IPS-NIHi11 (cell line): ENCODE measurements at regions not wholly inside any gene's neighbourhood (a gene's known extent, or its start where the extent isn't known, plus 50 kb on each side); places are given as distances from the start of the nearest gene placed in this dataset.

ENCODE experiments used
- DNase-seq: peaks from one replicate; pipeline ENCODE4 v3.0.0; 2012; ENCODE audit warnings: mixed read lengths, low spot score

- DNase-seq = peak; percentile 89
Observed at GRCh38 chr11:133787379-133788141, 57.8 kb downstream of the SPATA19 start.

DNA sequence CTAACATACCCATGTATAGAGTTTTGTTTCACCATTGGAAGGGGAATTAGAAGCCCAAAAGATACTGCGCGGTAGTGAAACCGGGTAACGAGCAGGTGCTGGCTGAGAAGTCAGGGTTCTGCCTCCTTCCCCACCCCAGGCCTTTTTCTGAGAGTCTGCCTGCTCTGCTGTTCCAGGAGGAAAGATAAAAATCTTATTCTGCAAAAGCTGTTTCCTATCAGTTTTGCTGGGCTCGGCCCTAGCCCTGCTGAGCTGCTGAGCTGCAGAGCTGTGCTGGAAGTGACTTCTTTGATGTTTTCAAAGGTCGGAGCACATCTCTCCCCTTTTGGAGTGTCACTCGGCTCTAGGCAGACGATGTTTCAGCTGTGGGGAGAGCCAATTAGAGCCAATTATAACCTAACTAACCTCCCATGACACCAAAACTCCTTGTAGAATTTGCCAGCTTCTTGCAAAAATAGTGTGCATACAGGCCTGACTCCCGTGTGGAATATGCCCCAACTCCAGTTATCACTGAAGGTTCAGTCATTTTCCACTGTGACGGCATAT lies 59.4 kb downstream of the SPATA19 start:
- DNase-seq = no peak

GRCh38 chr11:133784359-133784758 lies 61.0 kb downstream of the SPATA19 start:
- no peak for DNase-seq

DNA sequence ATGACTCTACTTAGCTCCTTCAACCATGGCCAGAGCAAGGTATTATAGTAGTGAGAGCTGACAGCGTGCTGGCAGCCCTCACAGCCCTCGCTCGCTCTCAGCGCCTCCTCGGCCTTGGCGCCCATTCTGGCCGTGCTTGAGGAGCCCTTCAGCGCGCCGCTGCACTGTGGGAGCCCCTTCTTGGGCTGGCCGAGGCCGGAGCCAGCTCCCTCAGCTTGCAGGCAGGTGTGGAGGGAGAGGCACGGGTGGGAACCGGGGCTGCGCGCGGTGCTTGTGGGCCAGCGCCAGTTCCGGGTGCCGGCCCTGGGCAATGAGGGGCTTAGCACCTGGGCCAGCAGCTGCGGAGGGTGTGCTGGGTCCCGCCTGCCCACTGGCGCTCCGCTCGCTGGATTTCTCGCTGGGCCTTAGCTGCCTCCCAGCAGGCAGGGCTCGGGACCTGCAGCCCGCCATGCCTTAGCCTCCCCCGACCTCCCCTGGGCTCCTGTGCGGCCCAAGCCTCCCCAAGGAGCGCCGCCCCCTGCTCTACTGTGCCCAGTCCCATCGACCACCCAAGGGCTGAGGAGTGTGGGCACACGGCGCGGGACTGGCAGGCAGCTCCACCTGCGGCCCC lies 63.1 kb downstream of the SPATA19 start:
- no peak for DNase-seq

GRCh38 chr11:133778161-133778560 lies 67.2 kb downstream of the SPATA19 start:
- no peak for DNase-seq

DNA sequence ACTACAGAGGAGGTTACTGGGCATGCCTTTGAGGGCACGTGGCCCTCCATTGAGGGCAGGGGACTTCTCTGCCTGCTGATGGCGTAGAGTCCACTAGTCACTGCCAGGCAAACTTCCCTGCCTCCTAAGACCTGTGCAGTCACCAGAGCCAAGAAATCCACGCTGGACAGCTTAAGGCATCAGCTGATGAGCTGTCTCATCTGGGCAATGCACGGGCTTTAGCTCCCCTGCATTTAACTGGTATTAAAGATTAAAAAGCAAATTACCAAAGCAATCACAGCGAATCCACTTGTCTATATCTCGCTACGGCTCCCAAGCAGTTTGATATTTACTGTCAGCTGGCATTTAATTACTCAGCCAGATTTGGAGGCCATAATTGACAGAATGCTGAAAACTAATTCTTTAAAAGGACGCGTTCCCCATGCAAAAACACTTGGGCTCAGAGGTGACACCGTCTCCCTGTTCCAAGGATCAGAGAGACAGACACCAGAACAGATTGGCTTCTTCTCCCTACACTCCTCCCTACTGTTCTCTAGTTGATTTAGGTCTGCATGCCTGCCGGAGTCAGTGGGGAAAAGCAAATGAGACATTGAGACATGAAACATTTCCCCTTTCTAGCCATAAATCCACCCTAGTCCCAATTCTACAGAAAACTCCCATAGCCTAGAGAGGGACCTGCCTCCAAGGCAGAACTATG lies 68.5 kb downstream of the SPATA19 start:
- DNase-seq = no peak

GRCh38 chr11:133762538-133762937 lies 82.8 kb downstream of the SPATA19 start:
- no peak for DNase-seq

DNA sequence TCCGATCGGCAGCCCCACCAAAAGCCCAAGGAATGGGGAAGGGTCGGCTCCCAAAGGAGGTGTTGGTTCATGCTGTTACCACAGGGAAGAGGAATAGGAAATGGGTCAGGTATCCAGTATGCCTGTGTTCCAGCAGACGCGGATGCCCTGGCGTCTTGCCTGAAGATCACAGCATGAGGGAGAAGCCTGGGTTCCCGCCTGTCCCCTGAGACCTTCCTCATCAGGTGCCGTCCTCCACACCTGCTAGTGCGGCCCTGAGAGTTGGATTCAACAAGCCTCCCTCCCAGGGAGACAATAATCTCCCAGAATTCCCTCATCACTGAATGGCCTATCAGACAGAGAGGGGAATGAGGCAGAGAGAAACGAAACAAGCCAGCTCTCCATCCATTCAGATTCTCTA lies 92.2 kb downstream of the SPATA19 start:
- DNase-seq = no peak

DNA sequence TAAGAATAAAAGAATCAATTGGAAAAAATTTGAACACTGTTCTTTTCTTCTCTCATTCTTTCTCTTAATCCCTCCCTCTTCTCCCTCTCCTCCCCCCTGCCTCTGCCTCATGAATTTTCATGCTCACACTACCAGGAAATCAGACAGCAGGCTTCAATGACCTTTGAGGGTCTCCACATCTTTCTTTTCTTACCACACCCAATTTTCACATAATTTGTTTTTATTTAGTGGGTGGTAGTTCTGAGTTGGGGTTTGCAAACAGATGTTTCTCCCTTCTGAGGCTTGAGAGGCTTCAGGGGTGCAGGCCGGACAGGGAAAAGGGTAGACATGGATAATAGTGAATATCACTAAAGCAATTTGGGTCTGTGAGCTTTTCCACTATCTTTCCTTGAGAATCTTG lies 95.5 kb downstream of the SPATA19 start:
- no peak for DNase-seq

GRCh38 chr11:133747409-133747808 lies 97.9 kb downstream of the SPATA19 start:
- DNase-seq = no peak

- DNase-seq = no peak
Observed at GRCh38 chr11:133746663-133747306, 98.5 kb downstream of the SPATA19 start.

DNA sequence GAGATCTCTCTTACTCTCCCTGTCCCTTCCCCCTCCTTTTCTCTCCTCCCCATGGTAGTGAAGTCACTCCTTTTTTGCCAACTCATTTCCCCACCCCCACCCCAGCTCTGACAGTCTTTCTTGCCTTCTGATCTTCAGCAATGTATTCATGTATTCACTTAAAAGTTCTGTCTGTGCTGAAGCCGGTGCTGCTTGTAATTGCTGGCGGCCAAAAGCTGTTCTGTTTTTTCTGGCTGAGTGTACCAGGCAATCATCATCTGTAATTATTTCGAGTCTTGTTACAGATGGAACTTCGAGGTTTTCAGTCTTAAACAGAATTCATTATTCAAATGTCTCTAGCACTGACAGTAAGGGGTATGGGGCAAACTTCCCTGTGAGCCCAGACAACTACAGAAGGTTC lies 99.5 kb downstream of the SPATA19 start:
- no peak for DNase-seq

DNA sequence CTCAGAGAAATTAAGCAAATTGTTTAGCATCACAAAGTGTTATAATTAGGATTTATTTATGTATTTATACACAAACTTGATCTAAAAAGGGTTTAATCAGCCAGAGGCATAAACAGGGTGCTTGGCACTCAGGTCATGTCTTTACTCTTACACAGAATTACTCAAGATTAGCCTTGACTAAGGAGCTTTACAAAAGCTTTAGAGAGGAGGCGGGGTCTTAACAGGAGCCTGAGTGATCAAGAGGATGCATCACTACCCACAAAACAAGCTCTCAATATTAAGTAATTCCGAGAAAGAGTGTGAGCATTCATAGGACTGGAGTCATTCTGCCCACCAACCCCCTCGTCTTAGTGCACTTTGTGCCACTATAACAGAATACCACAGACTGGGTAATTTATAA lies 103.0 kb downstream of the SPATA19 start:
- no peak for DNase-seq

- no peak for DNase-seq
Observed at GRCh38 chr11:133740963-133741362, 104.3 kb downstream of the SPATA19 start.

DNA sequence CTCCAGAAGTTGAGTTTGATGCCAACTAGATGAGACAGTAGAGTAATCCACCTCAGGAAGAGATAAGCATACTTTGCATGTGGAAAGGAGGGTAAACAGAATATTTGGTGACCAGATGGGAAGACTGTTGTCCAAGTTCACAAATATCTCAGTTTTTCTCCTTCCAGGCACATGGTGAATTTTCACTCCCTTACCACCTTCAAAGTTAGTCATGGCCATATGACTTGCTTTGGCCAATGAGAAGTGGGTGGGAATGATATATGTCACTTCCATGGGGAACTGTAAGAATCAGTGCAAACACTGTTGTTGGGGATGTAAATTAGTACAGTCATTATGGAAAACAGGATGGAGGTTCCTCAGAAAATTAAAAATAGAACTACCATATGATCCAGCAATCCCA lies 105.8 kb downstream of the SPATA19 start:
- DNase-seq = no peak

DNA sequence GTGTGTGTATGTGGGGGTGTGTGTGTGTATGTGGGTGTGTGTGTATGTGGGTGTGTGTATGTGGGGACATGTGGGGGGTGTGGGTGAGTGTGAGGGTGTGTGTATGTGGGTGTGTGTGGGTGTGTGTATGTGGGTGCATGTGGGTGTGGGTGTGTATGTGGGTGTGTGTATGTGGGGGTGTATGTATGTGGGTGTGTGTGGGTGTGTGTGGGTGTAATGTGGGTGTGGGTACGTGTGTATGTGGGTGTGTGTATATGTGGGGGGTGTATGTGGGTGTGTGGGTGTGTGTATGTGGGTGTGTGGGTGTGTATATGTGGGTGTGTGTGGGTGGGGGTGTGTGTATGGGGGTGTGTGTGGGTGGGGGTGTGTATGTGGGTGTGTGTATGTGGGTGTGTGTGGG lies 106.7 kb downstream of the SPATA19 start:
- no peak for DNase-seq

- DNase-seq = no peak
Observed at GRCh38 chr11:133733631-133734030, 111.7 kb downstream of the SPATA19 start.

- no peak for DNase-seq
Observed at GRCh38 chr11:133732109-133732674, 113.1 kb downstream of the SPATA19 start.

GRCh38 chr11:133727774-133728173 lies 117.5 kb downstream of the SPATA19 start:
- DNase-seq = no peak

DNA sequence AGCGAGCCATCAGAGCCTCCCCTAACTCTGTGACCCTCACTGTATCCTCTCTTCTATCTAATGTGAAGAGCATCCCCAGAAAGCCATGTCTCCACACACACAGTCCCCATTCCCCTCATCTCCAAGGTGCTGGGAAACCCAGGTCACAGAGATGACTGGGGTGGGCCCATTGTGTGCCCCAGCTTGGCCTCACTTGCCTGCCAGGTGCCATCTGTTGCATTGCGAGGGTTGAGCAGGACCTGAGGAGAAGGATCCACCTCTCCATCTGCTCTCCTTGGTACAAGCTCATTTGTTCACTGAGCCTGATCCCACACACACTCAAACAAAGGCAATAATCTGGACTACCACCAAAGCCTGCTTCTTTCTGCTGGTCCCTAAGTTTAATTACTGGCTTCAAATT lies 118.8 kb downstream of the SPATA19 start:
- DNase-seq = no peak

DNA sequence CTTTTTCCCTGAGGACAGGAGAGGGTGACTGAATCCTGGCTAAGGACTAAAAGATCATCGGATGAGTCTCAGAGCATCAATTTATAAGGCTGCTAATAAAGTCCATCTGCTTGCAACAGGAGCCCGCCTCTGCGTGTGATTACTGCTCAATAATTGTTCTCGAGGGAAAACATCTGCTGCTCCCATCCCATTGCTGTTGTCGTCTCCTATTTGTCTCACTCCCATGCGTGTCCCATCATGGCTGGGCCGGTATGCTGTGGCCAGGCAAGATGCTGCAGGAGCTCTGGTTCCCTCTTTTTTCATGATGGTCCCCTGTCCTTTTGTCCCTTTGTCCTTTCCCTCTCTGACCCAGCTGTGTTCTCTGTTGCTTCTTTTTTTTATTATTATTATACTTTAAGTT lies 121.2 kb downstream of the SPATA19 start:
- DNase-seq = no peak

GRCh38 chr11:133723056-133723455 lies 122.3 kb downstream of the SPATA19 start:
- no peak for DNase-seq
